ENCODE measurements at regions not wholly inside any gene's neighbourhood (a gene's known extent, or its start where the extent isn't known, plus 50 kb on each side); places are given as distances from the start of the nearest gene placed in this dataset.

DNA sequence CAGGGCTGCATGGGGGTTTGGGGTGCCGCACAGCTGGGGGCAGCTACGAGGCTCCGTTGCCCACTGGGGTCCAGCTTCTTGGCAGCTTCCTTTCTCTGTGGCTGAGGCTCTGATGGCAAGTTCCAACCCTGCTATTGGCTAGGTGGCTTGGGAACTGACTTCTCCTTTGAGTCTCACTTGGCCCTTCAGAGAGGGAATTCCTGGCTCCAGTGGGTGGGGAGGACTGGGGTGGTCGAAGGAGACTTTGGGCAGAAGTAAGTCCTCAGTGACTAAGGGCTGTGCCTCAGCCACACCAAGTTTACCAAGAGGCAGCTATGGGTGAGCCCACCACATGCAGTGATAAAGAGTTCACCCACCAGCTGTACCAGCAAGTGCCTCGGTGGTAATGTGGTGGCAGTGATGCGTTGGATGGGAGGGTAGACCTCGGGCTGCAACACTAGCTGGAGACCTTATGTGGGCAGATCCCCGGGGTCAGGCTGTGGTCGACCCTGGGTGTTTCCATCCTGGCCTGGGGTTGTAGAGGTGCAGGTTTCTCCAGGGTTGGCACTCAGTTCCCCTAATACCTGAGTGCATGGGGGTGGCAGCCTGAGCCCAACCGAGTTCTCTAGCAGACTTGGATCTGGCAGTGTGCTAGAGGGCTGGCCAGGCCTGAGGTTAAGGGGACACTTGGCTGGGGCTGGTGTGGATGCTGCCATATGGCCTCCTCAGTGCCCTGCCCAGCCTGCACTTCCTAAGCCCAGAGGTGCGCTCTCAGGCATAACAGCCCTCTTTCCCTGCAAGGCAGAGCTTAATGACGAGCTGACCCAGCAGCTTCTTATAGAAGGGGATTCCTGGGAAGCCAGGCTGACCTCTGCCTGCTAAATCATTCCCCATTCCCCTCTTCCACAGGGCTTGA is 197.0 kb upstream of the CADM1 start:
- DNase-seq = no peak

GRCh38 chr11:115700496-115700895 is 196.3 kb upstream of the CADM1 start:
- DNase-seq = no peak

DNA sequence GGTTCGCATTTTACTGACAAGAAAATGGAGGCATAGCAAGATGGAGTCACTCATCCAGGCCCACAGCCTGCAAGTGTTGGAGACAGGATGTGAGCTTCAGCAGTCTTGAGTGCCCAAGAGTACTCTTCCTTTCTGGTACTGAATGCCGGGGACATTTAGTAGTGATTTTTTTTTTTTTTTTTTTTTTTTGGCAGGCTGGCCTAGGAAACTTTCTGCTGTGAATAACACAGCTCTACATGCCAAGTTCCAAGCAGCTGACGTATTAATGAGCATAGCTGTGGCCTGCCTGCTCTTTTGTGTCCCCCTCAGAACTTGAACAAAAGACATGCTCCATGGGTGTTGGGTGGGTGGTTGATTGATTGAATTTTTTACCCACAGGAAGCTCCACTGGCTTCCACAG is 195.5 kb upstream of the CADM1 start:
- no peak for DNase-seq

GRCh38 chr11:115699326-115699725 is 195.1 kb upstream of the CADM1 start:
- DNase-seq = no peak

GRCh38 chr11:115698243-115698642 is 194.0 kb upstream of the CADM1 start:
- DNase-seq = no peak

GRCh38 chr11:115696563-115696962 is 192.3 kb upstream of the CADM1 start:
- no peak for DNase-seq

DNA sequence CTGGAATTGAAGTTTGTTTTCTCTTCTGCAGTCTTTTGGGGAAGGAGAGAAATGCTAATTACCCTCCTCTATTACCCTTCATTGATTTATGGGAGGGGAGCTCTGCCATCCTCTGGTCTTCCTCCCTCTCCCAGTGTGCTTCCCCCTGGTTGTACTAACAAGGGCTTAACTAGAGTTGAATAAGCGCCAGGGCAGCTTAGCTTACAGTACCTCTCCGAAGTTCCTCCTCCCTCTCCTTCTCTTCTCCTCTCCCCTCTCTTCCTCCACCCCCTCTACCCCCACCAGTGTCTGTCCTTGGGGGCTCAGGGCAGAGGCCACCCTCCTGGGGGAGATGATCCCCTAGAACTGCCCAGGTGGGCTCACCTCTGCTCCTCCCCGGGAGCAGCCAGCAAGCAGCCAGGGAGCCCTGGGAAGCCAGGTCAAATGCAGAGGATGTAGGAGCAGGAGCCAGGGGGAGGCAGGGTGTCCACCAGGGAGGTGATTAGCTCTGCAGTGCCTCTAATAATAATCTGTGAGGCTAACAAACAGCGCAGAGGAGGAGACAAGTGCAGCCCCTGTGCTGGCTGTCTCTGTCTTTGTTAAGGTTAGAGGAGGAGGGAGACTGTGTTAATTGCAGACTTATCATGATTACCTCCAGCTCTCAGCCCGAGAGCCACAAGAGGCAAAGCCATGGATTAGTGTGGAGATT is 191.6 kb upstream of the CADM1 start:
- DNase-seq = no peak

DNA sequence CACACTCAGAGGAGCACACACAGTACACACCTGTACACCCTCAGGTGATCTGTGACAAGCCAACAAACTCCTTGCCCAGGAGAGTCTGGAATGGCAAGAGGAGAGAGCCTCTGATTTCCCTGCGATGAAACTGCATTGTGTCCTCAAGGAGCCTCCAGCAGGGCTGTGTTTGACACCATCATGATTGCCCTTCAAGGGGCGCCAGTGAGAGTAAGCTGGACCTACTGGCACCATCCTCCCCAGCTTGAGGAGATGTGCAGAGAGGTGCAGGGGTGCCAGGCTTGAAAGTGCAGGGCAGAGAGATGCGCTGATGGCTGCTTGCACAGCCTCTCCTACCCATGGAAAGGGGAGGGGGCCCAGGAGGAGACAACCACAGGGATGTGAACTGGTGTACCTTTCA is 188.8 kb upstream of the CADM1 start:
- no peak for DNase-seq

DNA sequence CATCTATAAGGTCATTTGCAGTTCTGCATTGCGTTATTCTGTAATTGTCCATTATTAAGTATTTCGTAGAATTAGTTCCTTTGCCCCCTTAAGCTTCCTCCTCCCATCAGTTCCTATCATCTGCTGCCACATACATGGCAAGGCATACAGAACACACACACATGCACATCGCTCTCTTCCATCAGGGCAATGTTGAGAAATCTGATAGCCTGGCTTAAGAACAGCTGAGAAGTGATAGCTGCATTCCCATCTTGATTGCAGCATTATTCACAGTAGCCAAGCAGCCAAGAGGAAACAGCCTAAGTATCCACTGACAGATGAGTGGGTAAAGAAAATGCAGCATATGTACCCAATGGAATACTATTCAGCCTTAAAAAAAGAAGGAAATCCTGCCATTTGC is 186.8 kb upstream of the CADM1 start:
- DNase-seq = no peak

DNA sequence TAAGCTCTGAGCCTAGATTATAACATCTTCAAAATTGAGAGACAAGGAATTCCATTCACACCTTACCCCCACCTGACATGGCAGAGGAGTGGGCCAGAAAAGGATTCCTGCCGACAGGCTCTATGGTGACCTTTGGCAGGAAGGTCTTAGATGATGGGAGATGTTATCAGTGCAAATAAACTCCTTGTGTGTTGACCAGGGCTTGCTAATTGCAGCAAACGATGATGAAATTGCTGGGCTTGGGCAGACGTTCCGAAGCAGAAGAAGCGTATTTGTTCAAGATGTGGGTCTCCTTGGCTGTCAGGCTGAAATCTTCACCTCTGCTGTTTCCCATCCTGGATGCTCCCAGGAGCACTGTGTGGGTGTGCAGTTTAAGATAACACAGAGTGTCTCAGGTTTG is 183.7 kb upstream of the CADM1 start:
- no peak for DNase-seq

DNA sequence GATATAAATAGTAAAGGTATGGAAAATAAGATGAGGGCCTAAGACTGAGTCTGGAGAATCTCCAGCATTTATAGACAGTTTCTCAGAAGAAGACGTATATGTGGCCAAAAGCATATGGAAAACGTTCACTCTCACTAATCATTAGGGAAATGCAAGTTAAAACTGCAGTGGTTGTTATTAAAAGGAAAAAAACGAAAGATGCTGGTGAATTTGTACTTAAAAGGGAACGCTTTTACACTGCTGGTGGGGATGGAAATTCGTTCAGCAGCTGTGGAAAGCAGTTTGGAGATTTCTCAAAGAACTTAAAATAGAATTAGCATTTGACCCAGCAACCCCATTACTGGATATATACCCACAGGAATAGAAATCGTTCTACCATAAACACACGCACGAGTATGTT is 180.5 kb upstream of the CADM1 start:
- DNase-seq = no peak

DNA sequence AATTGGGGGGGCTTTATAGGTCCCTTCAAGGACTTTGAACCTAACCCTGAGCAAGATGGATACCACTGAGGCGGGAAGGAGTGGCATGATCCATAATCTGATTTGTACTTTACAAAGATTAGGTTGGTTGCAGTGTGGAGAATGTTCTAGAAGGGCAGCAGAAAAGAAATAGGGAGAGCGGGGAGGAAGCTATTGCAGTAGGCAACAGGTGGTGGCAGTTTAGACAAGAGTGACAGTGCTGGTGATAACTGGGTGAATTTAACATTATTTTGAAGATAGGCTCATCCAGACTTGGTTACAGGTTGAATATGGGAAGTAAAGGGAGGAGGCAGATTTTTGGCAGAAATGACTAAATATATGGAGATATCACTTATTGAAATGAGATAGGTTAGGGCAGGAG is 179.9 kb upstream of the CADM1 start:
- DNase-seq = no peak

DNA sequence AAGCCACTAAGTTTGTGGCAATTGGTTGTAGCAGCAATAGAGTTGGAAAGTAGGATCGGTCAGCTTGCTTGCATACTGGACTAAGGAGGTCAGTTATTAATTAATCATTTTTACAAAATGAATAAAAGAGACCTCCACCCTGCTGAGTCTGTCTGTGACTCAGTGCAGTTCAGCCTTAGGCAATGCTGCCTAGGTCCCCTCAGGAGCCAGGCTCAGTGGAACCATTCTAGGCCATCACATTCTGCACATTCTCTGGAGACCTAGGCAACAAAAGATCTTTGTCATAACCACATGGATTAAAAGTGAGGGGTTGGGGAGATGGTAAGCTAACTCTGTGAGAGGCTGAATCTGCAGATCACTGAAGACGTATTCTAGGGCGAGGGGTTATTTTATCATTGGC is 178.7 kb upstream of the CADM1 start:
- DNase-seq = no peak

DNA sequence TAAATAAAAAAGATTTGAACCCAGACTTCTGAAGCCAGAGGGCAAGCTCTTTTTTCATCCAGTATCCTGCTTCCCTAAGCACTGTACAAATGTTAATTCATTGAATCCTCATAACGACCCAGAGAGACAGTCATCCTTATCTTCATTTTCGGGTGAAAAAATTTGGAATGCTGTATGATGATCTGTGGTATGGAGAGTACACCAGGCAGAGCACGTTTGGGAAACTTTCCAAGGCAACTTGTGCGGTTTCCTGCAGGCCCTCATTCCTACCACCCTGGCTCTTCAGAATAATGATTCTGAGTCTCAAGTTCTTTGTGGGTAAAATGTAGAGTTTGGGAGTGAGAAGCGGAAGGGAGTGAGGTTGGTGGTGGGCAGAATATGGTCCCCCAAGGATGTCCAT is 177.9 kb upstream of the CADM1 start:
- no peak for DNase-seq

- DNase-seq = no peak
These were observed 175.7 kb upstream of the CADM1 start for GRCh38 chr11:115679945-115680344.

- DNase-seq = no peak
These were observed 174.7 kb upstream of the CADM1 start for GRCh38 chr11:115678942-115679341.

DNA sequence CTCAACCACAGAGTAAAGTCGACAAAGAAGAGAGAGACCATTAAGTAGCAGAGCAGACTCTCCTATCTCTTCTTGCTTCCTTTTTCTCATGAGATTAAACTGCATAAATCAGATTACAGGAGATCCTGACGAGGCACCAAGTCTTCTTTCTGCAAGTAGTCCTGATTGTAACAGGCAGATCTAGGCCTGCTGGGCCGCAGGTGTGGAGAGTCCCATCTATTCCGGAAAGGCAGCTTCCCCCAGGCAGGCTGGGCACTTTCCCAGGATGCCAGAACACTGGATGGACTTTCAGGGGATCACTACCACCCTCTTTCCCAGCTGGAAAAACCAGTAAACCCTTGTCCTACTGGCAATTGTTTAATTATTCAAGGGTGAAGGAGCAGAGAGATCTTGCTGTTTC is 173.0 kb upstream of the CADM1 start:
- DNase-seq = no peak

DNA sequence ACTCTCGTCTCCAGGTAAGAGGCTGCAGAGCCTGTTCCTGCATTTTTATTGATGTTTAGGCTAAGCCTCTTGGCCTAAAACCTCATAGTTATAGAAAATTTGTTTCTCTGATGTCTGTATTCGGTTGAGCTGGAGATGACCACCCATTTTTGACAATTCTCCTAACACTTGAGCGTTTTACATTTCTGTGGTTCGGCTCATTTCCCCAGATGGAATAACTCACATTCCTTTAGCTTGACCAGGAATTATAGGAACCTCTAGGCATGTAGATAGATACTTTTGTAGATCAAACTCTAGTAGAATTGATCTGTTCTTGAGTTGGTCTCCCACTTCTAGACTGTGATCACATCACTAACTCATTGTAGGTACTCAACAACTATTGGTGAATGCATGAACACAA is 172.6 kb upstream of the CADM1 start:
- no peak for DNase-seq

DNA sequence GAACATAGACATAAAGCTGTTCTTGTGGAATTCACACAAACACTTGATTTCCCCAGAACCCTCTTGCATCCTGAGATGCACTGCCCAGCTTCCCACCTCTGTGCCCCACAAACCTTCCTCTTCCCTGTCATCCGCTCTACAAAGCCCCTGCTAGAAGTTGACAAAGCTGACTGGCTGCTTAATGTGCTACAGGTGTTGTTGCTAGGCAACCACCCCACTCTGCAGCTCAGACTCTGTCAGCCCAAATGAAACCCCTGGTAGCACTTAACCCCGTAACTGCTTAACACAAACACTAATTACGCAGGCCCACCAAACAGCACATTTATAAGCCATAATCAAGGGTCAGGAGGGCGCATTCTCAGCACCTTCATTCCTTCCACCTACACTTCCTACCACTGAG is 172.0 kb upstream of the CADM1 start:
- no peak for DNase-seq

- no peak for DNase-seq
These were observed 170.8 kb upstream of the CADM1 start for GRCh38 chr11:115674937-115675544.

DNA sequence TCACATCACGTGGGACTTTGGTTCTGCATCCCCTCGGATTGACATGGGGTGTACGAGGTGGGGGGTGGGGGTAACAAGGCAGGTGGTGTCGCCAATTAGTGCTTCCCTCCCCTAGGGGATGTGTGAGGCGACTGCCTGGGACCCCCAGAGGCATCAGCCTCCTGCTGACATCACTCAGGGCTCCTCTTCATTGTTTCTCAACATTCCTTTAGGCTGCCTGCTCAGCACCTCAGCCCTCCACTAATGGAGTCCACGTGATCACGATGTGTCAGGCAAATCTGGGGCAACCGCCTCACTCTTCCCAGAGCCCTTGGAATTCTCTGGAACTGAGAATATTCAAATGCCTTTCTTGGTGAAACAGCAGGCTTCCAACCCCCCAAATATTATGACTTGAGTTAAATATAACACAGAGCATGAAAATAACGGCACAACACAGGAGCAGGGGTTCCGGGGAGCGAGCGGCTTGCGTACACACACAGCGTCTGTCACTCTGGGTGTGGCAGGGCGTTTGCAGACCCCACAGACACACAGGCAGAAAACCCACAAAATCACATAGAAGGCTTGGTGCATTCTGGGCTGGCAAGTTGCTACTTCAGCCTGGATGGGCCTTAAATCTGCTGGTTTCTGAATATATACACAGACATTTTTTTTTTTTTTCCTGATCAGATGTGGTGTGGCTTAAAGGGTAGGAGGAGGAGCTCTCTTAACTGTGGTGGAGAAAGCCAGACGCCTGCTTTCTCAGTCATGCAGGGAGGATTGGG is 170.1 kb upstream of the CADM1 start:
- no peak for DNase-seq

DNA sequence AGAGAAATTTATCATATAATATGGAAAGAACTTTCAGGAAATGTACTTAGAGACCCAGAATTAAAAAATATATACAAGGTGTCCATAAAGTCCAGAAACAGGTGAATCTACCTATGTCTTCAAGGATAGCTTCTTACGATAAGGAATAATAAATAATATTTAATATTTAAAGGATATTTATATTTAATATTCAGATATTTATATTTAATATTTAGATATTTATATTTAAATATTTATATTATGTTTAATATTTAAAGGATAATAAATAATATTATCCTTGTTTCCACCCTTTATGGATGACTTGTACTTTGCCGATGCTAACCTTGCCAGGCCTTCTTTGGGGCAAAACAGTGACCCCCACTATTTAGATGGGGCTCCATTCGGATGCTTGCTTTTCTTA is 169.5 kb upstream of the CADM1 start:
- no peak for DNase-seq

GRCh38 chr11:115672999-115673411 is 168.8 kb upstream of the CADM1 start:
- no peak for DNase-seq

Measured in inflammatory macrophage treated with lipopolysaccharide for 4 hours (primary cell).